Activated CD8-positive, alpha-beta memory T cell treated with anti-CD3 and anti-CD28 coated beads for 24 hours (primary cell): ENCODE measurements at regions not wholly inside any gene's neighbourhood (a gene's known extent, or its start where the extent isn't known, plus 50 kb on each side); places are given as distances from the start of the nearest gene placed in this dataset.
"Not testable (repeated sequence)": the region's sequence is repeated elsewhere in the genome, so short reads cannot be mapped to it uniquely, and the experiment has no call there.

Experiments
- DNase-seq: peaks from one replicate; pipeline ENCODE4 v3.0.0-alpha.2; 2020

DNA sequence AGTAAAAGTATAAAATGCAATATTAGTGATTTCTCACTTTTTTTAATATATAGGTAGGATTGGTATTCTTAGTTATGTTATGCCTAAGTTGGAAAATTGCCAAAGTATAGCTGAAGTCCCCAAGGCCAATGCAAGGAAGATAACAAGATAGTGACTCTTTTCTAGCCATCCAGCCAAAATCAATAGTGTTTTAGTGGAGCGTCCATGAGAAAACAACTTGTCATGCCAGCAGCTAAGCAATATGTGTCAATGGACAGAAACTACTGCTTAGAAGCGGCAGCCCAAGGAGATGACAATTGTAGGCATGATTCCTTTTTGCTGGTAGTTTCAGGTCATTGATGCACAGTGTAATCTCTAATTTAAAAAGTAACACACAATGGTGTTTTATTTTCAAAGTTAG, 1444.6 kb downstream of the SUCLG1 start:
- DNase-seq: no peak

GRCh38 chr2:83006961-83007360, 1452.1 kb downstream of the SUCLG1 start:
- no peak for DNase-seq

DNA sequence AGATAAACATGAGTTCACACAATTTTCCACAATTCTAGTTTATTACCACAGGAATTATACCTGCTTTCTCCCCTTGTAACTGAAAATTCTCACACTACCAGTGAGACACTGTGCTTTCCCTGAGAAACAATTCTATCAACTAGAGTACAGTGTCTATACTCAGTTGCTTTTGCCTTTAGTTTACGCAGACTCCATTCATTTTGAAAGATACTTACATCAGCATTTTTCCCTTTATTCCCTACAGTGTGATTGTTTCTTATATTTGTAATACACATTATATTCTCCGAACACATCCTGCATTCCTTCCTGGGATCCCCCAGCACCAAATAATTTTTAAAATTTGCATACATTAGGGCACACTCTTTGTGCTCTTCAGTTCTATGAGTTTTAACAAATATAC, 1455.5 kb downstream of the SUCLG1 start:
- DNase-seq: no peak

DNA sequence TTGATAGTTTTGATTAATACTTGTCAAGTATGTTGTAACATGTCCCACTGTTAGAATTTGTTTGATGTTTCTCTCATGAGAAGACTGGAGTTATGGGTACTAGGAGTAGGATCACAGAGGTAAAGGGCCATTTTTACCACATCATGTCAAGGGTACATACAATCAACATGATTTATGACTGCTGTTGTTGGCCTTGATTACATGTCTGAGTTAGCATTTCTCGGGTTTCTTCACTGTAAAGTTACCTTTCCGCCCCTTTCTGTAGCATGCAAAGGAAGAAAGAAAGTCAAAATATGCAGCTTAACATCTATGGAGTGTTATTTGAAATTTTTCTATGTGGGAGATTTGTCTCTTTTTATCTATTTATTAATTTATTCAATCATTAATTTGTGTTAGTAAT, 1456.4 kb downstream of the SUCLG1 start:
- no peak for DNase-seq

DNA sequence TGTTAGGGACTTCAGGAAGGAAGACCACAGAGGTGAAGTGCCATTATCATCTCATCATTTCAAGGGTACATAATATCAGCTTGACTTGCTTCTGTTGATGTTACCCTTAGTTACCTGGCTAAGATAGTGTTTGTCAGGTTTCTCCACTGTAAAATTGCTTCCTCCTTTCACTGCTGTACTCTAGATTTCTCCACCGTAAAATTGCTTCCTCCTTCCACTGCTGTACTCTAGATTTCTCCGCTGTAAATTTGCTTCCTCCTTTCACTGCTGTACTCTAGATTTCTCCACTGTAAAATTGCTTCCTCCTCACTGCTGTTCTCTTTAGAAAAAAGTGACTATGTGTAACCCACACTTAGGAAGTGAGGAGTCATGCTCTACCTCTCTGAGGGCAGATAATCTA, 1460.3 kb downstream of the SUCLG1 start:
- DNase-seq: no peak

DNA sequence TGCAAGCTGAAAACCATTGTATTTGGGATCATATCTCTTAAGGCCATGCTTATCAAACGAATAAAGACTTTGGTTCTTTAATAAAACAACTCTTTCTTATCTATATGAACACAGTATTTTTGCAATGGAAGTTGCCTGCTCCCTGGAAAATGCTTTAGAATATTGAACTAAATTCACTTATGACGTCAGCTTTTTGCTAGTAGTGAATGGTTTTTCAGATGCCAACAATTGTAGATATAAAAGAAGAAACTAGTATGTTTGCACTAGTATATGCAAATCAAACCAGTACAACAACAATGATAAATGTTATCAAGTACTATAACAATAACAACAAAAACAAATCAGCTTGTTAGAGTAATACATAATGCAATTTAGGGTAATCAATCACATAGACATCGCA, 1462.9 kb downstream of the SUCLG1 start:
- no peak for DNase-seq

DNA sequence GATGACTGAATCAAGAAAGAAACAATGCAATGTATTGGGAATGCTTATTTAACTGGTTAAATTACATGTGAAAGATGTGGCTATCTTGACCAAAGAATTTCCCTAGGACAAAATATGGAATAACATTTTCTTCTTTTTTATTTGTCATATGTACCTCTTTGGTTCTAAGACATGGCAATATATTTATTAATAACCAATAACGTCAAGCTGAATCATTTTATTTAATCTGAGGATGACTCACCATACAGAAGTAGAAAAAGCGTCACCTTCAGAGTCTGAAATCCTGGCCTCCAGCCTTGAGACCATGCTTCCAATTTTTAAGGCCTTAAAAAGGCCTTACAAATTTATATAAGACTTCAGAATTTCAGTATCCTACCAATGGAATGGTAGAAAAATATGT, 1464.9 kb downstream of the SUCLG1 start:
- no peak for DNase-seq

DNA sequence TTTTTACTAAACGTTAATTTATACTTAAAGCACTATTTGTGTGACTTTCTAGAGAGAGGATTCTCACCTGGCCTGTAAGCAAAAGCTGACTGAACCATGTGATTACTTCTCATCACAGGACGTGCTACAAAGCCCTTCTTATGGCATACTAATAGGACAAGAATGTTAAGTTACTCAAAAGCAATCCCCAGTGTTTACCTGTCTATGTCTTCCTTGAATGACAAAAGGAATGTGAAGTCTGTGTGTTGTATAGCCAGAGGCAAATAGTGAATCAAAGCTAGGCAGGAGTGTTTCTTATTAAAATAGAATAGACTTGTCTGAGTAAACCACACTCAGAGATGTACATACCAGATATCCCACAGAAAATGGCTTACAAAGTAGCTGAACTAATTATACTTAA, 1465.5 kb downstream of the SUCLG1 start:
- no peak for DNase-seq

DNA sequence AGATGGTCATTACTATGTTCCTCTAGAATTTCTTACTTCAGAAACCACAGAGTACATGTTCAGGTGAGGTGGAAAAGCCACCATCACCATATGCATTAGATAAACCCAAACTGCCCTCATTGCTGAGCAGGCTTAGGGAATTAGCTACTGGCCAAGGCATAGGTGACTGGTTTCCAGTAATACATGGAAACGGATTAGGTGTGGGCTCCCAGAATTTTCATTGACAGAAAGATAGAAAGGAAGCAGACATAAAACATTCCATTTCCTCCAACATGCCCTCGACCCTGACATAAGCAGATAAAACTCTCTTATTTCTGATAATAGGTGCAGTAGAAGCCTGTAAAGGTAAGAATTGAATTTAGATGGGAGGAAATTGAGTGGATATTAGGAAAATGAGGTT, 1466.1 kb downstream of the SUCLG1 start:
- no peak for DNase-seq

DNA sequence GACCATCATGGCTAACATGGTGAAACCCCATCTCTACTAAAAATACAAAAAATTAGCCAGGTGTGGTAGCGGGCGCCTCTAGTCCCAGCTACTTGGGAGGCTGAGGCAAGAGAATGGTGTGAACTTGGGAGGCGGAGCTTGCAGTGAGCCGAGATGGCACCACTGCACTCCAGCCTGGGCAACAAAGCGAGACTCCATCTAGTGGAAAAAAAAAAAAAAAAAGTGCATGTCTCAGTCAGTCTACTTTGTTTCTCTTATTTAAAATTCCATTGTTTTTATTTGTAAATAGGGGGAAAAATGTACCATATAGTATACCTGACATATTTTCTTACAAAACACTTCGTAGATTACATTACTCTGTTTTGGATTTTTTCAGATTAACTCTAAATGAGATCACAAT, 1471.4 kb downstream of the SUCLG1 start:
- DNase-seq: not testable (repeated sequence)

GRCh38 chr2:82986899-82987298, 1472.2 kb downstream of the SUCLG1 start:
- DNase-seq: no peak

DNA sequence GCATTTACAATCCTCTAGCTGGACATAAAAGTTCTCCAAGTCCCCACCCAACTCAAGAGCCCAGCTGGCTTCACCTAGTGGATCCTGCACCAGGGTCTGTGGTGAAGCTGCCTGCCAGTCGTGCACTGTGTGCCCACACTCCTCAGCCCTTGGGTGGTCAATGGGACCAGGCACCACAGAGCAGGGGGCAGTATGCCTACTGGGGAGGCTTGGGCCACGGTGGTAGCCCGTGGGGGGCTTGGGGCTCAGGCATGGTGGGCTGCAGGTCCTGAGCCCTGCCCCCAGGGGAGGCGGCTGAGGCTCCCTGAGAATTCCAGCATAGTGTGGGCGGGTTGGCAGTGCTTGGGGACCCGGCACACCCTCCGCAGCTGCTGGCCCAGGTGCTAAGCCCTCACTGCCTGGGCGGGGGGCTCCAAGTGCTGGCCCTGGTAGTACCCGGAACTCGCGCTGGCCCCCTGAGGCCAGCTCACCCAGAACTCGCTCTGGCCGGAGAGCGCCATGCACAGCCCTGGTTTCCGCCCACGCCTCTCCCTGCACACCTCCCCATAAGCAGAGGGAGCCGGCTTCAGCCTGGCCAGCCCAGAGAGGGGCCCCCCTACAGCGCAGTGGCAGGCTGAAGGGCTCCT, 1473.4 kb downstream of the SUCLG1 start:
- DNase-seq: no peak

DNA sequence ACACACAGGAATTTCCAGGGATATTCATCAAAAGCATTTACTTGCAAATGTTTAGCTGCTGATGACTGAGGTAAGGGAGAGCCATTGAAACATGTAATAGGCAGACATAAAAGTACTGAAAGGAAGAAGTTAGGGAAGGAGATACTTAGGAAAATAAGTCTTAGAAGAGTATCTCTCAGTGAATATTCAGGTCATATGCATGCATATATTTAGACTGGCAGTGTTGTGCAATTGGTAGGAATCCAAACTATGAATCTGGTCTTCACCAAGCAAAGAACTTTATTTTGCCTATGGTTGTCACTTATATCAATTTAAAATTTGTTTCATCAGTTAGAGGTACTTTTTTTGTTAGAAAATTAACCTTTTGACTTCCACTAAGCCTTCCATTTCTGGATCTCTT, 1490.7 kb downstream of the SUCLG1 start:
- DNase-seq: no peak

DNA sequence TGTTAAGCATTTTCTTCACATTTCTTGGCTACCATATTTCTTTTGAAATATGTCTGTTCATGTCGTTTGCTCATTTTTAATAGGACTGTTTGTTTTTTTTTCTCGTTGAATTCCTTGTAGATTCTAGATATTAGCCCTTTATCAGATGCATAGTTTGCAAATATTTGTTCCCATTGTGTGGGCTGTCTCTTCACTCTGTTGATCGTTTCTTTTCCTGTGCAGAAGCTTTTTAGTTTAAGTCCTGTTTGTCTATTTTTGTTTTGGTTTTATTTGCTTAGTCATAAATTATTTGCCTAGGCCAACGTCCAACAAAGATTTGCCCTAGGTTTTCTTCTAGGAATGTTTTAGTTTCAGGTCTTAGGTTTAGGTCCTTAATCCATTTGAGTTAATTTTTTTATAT, 1494.7 kb downstream of the SUCLG1 start:
- no peak for DNase-seq

- DNase-seq: no peak
Measured at GRCh38 chr2:82959727-82960126, 1499.4 kb downstream of the SUCLG1 start.

DNA sequence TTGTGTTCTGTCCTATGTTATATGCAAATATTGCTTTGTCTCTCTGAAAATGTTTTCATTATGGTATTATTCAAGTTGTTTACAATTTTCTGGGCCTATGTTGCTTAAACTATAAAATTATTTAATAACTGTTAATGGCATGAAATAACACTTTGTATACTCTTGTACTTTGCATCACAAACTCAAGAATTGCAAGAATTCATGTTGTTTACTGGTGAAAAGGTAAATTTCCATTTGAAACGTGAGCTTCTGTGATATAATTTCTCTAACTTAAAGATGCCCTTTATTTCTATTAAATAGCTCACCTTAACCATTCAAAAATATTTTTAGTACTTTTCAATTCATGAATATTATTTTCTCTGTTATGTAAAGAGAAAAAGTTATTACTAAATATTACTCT, 1504.2 kb downstream of the SUCLG1 start:
- DNase-seq: no peak

- no peak for DNase-seq
Measured at GRCh38 chr2:82939211-82939610, 1519.9 kb downstream of the SUCLG1 start.

DNA sequence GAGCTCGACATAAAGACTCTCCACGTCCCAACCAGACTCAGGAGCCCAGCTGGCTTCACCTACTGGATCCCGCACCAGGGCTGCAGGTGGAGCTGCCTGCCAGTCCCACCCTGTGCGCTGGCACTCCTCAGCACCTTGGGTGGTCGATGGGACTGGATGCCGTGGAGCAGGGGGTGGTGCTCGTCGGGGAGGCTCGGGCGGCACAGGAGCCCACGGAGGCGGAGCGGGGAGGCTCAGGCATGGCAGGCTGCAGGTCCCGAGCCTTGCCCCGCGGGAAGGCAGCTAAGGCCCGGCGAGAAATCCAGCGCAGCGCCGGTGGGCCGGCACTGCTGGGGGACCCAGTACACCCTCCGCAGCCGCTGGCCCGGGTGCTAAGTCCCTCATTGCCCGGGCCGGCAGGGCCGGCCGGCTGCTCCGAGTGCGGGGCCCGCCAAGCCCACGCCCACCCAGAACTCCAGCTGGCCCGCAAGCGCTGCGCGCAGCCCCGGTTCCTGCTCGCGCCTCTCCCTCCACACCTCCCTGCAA, 1520.7 kb downstream of the SUCLG1 start:
- DNase-seq: not testable (repeated sequence)

- no peak for DNase-seq
Measured at GRCh38 chr2:82913566-82913965, 1545.5 kb downstream of the SUCLG1 start.

DNA sequence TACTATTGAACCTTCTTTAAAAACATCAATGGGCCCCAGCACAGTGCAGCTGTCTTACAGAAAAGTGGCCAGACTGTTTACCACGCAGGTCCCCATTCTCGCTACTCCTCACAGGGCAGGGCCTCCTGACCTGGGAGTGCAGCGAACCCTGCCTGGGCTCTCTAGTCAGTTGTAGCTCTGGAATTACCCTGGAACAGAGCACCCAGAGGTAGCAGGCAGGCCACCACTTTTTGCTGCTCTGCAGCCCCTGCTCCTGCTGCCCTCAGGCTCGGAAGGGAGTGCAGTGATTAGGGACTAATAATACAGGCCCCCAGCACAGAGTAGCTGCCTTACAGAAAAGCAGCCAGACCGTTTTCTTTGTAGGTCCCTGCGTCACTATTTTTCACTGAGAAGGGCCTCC, 1563.0 kb downstream of the SUCLG1 start:
- DNase-seq: no peak

GRCh38 chr2:82893190-82893589, 1565.9 kb downstream of the SUCLG1 start:
- no peak for DNase-seq

- no peak for DNase-seq
Measured at GRCh38 chr2:82879803-82880202, 1579.3 kb downstream of the SUCLG1 start.

DNA sequence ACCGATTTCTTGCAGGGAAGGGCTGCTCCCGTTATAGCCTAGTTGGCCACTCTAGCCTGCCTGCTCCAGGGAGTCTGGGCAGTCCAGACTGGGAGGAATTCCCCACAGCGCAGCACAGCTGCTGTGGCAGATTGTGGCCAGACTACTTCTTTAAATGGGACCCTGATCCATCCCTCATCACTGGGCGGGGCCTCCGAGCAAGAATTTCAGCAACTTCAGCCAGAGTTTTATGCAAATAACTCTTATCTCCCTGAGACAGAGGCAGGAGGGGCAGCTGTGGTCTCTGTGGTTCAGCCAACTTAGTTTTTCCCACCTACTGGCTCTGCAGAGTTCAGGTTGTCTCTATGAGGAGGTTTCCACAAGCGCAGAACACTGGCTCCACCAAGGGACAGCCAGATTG, 1583.2 kb downstream of the SUCLG1 start:
- DNase-seq: no peak

- no peak for DNase-seq
Measured at GRCh38 chr2:82857967-82858366, 1601.1 kb downstream of the SUCLG1 start.

- no peak for DNase-seq
Measured at GRCh38 chr2:82853299-82853698, 1605.8 kb downstream of the SUCLG1 start.

- no peak for DNase-seq
Measured at GRCh38 chr2:82852787-82853186, 1606.3 kb downstream of the SUCLG1 start.
